HepG2 (cell line): ENCODE measurements at regions not wholly inside any gene's neighbourhood (a gene's known extent, or its start where the extent isn't known, plus 50 kb on each side); places are given as distances from the start of the nearest gene placed in this dataset.

Experiments
- ATAC-seq: fragments of 200-7000 bp; cut with Tn5 transposase; 3 replicates; pipeline ENCODE4 v1.9.1; 2020; ENCODE audit warnings: mild to moderate bottlenecking, moderate library complexity
- BruUV-seq: library from RNA; stranded (reverse); fragments of 400-500 nt; replicated peaks from 2 replicates; lab custom pipeline; 2021; lab: Mats Ljungman, UMichigan
- CTCF ChIA-PET: fragments of 300-600 bp; formaldehyde crosslinking; extraction: SDS; loops from one replicate; lab custom pipeline; 2021; ENCODE audit warnings: low total read pairs, inconsistent platforms, low intra/inter-chr PET ratio; lab: Yijun Ruan, JAX
- POLR2A ChIA-PET: fragments of 350-600 bp; sonication (Branson Sonifier 250); formaldehyde crosslinking; loops from one replicate; lab custom pipeline; 2020; ENCODE audit warnings: antibody characterized with exemption, inconsistent platforms; lab: Yijun Ruan, JAX
- DNase-seq: peaks from one replicate; pipeline ENCODE4 v3.0.0-alpha.2; 2015; ENCODE audit warnings: low spot score
- FAIRE-seq: peaks from 3 replicates; lab custom pipeline; 2011; peaks lifted over from hg19 to GRCh38; lab: Jason Lieb, UNC
- H2AFZ ChIP-seq: one replicate; pipeline ENCODE4 v1.6.1; 2011; ENCODE audit warnings: low read length, inconsistent platforms
- H3K27ac ChIP-seq: fragments of 300-600 bp; 3 replicates; pipeline ENCODE4 v1.8.0; 2011; ENCODE audit warnings: mixed run types, mild to moderate bottlenecking, mixed read lengths, low read length, inconsistent platforms; ENCODE audit not compliant: insufficient read depth; ENCODE audit errors: extremely low read length
- H3K27me3 ChIP-seq, 2 experiments: fragments of 200-600 bp in 1 of 2; 2 replicates in 1 of 2; 3 replicates in 1 of 2; pipeline versions ENCODE4 v1.6.0 to v1.8.0; 2011; ENCODE audit warnings: low read length in 2 of 2, mild to moderate bottlenecking in 2 of 2, moderate library complexity in 2 of 2, inconsistent platforms in 1 of 2; ENCODE audit not compliant: insufficient read depth in 2 of 2, control insufficient read depth in 1 of 2
- H3K36me3 ChIP-seq, 2 experiments: fragments of 200-600 bp in 1 of 2; replicated peaks in 1 of 2; 2 replicates in 1 of 2; 3 replicates in 1 of 2; pipeline versions ENCODE4 v1.5.1 to v1.8.0; 2011; ENCODE audit warnings: low read length in 2 of 2, inconsistent platforms in 1 of 2; ENCODE audit not compliant: insufficient read depth in 2 of 2, control insufficient read depth in 1 of 2
- H3K4me1 ChIP-seq: 2 replicates; pipeline ENCODE4 v1.5.1; 2012; ENCODE audit warnings: low read length, inconsistent platforms; ENCODE audit not compliant: insufficient read depth
- H3K4me2 ChIP-seq: 2 replicates; pipeline ENCODE4 v1.6.0; 2011; ENCODE audit warnings: low read depth, low read length, inconsistent platforms
- H3K4me3 ChIP-seq, 3 experiments: fragments of 200-600 bp in 1 of 3; sonication (generic), shearing (Covaris generic) in 1 of 3; replicated peaks in 1 of 3; 2 replicates each; pipeline ENCODE4 v1.5.1; 2011 to 2016; ENCODE audit warnings: low read length in 3 of 3, inconsistent platforms in 2 of 3, low read depth in 2 of 3, mild to moderate bottlenecking in 2 of 3, control low read depth in 1 of 3, mixed read lengths in 1 of 3; ENCODE audit not compliant: insufficient read depth in 1 of 3
- H3K79me2 ChIP-seq: one replicate; pipeline ENCODE4 v1.6.1; 2011; ENCODE audit warnings: low read length, inconsistent platforms; ENCODE audit not compliant: insufficient read depth
- H3K9ac ChIP-seq: 2 replicates; pipeline ENCODE4 v1.6.0; 2011; ENCODE audit warnings: mild to moderate bottlenecking, low read depth, low read length, inconsistent platforms; ENCODE audit not compliant: insufficient read depth
- H3K9me3 ChIP-seq: 2 replicates; pipeline ENCODE4 v1.5.1; 2012; ENCODE audit warnings: mild to moderate bottlenecking, low read length
- H4K20me1 ChIP-seq: 2 replicates; pipeline ENCODE4 v1.6.0; 2011; ENCODE audit warnings: inconsistent platforms, mild to moderate bottlenecking, low read length, moderate library complexity; ENCODE audit not compliant: insufficient read depth
- AGO1 ChIP-seq: fragments of 200-400 bp; formaldehyde crosslinking; IDR thresholded peaks from 2 replicates; pipeline ENCODE4 v1.6.1; 2017; ENCODE audit warnings: mild to moderate bottlenecking, low read depth, low read length, moderate library complexity; ENCODE audit not compliant: poor library complexity, severe bottlenecking
- GFI1 ChIP-seq: sonication (generic); formaldehyde crosslinking; IDR thresholded peaks from 2 replicates; pipeline ENCODE4 v1.5.0; 2020; ENCODE audit warnings: missing genetic modification reagents, mild to moderate bottlenecking, borderline replicate concordance
- KDM5B ChIP-seq: sonication (generic); formaldehyde crosslinking; IDR thresholded peaks from 2 replicates; pipeline ENCODE4 v1.4.0; 2020; ENCODE audit warnings: missing genetic modification reagents, mild to moderate bottlenecking, borderline replicate concordance
- KMT2B ChIP-seq: IDR thresholded peaks from 2 replicates; pipeline ENCODE4 v1.6.1; 2016; ENCODE audit warnings: missing genetic modification reagents, missing compliant biosample characterization
- LRRFIP1 ChIP-seq: sonication (generic); formaldehyde crosslinking; conservative IDR thresholded peaks from 2 replicates; pipeline ENCODE4 v1.4.0; 2020; ENCODE audit warnings: missing genetic modification reagents
- MTF2 ChIP-seq: sonication (generic); formaldehyde crosslinking; IDR thresholded peaks from 2 replicates; pipeline ENCODE4 v1.5.0; 2020; ENCODE audit warnings: missing genetic modification reagents, borderline replicate concordance
- NFIB ChIP-seq: sonication (generic); formaldehyde crosslinking; IDR thresholded peaks from 2 replicates; pipeline ENCODE4 v1.9.0; 2021; ENCODE audit warnings: missing genetic modification reagents, mild to moderate bottlenecking, borderline replicate concordance
- NR2F6 ChIP-seq, 2 experiments: IDR thresholded peaks; 2 replicates each; pipeline ENCODE4 v1.6.1; 2016; ENCODE audit warnings: antibody characterized with exemption in 1 of 2, mild to moderate bottlenecking in 1 of 2
- SAP130 ChIP-seq: IDR thresholded peaks from 2 replicates; pipeline ENCODE4 v1.6.1; 2016; ENCODE audit warnings: low read depth
- SMARCE1 ChIP-seq: fragments of 450-650 bp; IDR thresholded peaks from 2 replicates; pipeline ENCODE4 v1.6.1; 2017; ENCODE audit warnings: borderline replicate concordance
- ZBTB14 ChIP-seq: sonication (generic); formaldehyde crosslinking; IDR thresholded peaks from 2 replicates; pipeline ENCODE4 v1.4.0; 2020; ENCODE audit warnings: missing genetic modification reagents
- ZBTB37 ChIP-seq: sonication (generic); formaldehyde crosslinking; IDR thresholded peaks from 2 replicates; pipeline ENCODE4 v1.4.0; 2020; ENCODE audit warnings: mild to moderate bottlenecking, missing genetic modification reagents
- ZFP36 ChIP-seq: fragments of 150-350 bp; IDR thresholded peaks from 2 replicates; pipeline ENCODE4 v1.6.1; 2018; ENCODE audit warnings: borderline replicate concordance, low read length, low read depth; ENCODE audit not compliant: partially characterized antibody
- ZFYVE20 ChIP-seq: sonication (generic); formaldehyde crosslinking; IDR thresholded peaks from 2 replicates; pipeline ENCODE4 v1.8.0; 2023; ENCODE audit warnings: low read depth, mild to moderate bottlenecking, moderate library complexity, missing genetic modification reagents, borderline replicate concordance
- ZNF234 ChIP-seq: sonication (generic); formaldehyde crosslinking; conservative IDR thresholded peaks from 2 replicates; pipeline ENCODE4 v1.5.1; 2020; ENCODE audit warnings: mild to moderate bottlenecking, missing genetic modification reagents
- ZNF576 ChIP-seq: sonication (generic); formaldehyde crosslinking; IDR thresholded peaks from 2 replicates; pipeline ENCODE4 v1.4.0; 2020; ENCODE audit warnings: mild to moderate bottlenecking, missing genetic modification reagents
- ZNF615 ChIP-seq: sonication (generic); formaldehyde crosslinking; IDR thresholded peaks from 2 replicates; pipeline ENCODE4 v1.5.0; 2020; ENCODE audit warnings: mild to moderate bottlenecking, missing genetic modification reagents, borderline replicate concordance
- ZNF720 ChIP-seq: sonication (generic); formaldehyde crosslinking; IDR thresholded peaks from 2 replicates; pipeline ENCODE4 v1.4.0; 2020; ENCODE audit warnings: missing genetic modification reagents
- ZSCAN20 ChIP-seq: sonication (generic); formaldehyde crosslinking; IDR thresholded peaks from 2 replicates; pipeline ENCODE4 v1.4.0; 2020; ENCODE audit warnings: missing genetic modification reagents, mild to moderate bottlenecking, borderline replicate concordance
- WGBS: methylation state at CpG from one replicate; pipeline ENCODE4 v1.1.6; 2017; ENCODE audit warnings: low lambda C conversion rate; 5-methylcytosine and 5-hydroxymethylcytosine counted together
- in situ Hi-C: cut with HindIII; loops from 2 replicates; pipeline ENCODE4 v1.10.0; 2017; ENCODE audit warnings: low pct_unique_long_range_greater_than_20kb; ENCODE audit not compliant: extremely low pct_ligation_motif_present
- intact Hi-C: fragments of 100-400 bp; cut with micrococcal nuclease; formaldehyde crosslinking; loops from one replicate; pipeline ENCODE4 v1.10.0; 2022; ENCODE audit not compliant: unreplicated experiment

GRCh38 chr6:1242021-1242420 is 69.9 kb upstream of the FOXQ1 start:
- Histone ChIP-seq H3K9me3 (no peaks in the 10 kb centered on the region), H3K4me2 (no peak overlapping the region), H3K27me3 (no peaks in the 10 kb centered on the region), H3K79me2 (no peaks in the 10 kb centered on the region), H2AFZ (no peak overlapping the region), H3K36me3 (no peaks in the 10 kb centered on the region), H4K20me1 (no peaks in the 10 kb centered on the region), H3K9ac (no peak overlapping the region), H3K4me1 (peaks cover 8% of the 10 kb centered on the region), H3K4me3 (no peak overlapping the region), H3K27ac (no peak overlapping the region)
- ATAC-seq: no peak
- WGBS: 96% methylated on average over 4 of the region's 4 CpGs
- intact Hi-C loops (no loop called here), in situ Hi-C loops (no loop called here)
- ChIA-PET POLR2A (interaction anchor here (1.8 to 2.6 kb wide), 3 partner anchors 11 to 69 kb away, joined by 7 to 8 read pairs (median 7); no protein-coding TSS in a partner anchor), CTCF (no interaction called here)
- TF ChIP-seq NFIB (CRISPR knock-in tag) (no peak), KDM5B (CRISPR knock-in tag) (no peak), GFI1 (CRISPR knock-in tag) (no peak), ZBTB37 (CRISPR knock-in tag) (no peak), ZBTB14 (CRISPR knock-in tag) (no peak), MTF2 (CRISPR knock-in tag) (no peak), ZNF234 (CRISPR knock-in tag) (no peak), NR2F6 (IDR thresholded peaks at IDR 0.05) (no peak), NR2F6 (CRISPR knock-in tag; IDR thresholded peaks at IDR 0.05) (no peak), AGO1 (no peak), SAP130 (CRISPR knock-in tag) (no peak), ZFYVE20 (CRISPR knock-in tag) (no peak), ZFP36 (no peak), LRRFIP1 (CRISPR knock-in tag) (no peak), ZNF576 (no peak), ZNF720 (no peak), ZNF615 (no peak), SMARCE1 (no peak), KMT2B (CRISPR knock-in tag) (no peak), ZSCAN20 (CRISPR knock-in tag) (no peak)
- no peak for FAIRE-seq
- BruUV-seq: no TSS peak
- DNase-seq: no peak
